GM19099 (cell line): ENCODE measurements at regions not wholly inside any gene's neighbourhood (a gene's known extent, or its start where the extent isn't known, plus 50 kb on each side); places are given as distances from the start of the nearest gene placed in this dataset.

Source experiments
- POLR2A ChIP-seq: IDR thresholded peaks from 3 replicates; pipeline ENCODE4 v1.6.1; 2011; ENCODE audit warnings: low read depth; ENCODE audit not compliant: insufficient read length; ENCODE audit errors: extremely low read depth

- no peak for TF ChIP-seq POLR2A
Measured at GRCh38 chr5:164561933-164562872, 1056.8 kb downstream of the MAT2B start.

- TF ChIP-seq POLR2A, result no peak
Measured at GRCh38 chr5:164563370-164563769, 1058.0 kb downstream of the MAT2B start.

- TF ChIP-seq POLR2A, result no peak
Measured at GRCh38 chr5:164573397-164573796, 1068.0 kb downstream of the MAT2B start.

- no peak for TF ChIP-seq POLR2A
Measured at GRCh38 chr5:164577201-164577600, 1071.8 kb downstream of the MAT2B start.

GRCh38 chr5:164577742-164578141 is 1072.3 kb downstream of the MAT2B start:
- TF ChIP-seq POLR2A, result no peak

- no peak for TF ChIP-seq POLR2A
Measured at GRCh38 chr5:164578401-164578800, 1073.0 kb downstream of the MAT2B start.

- TF ChIP-seq POLR2A, result no peak
Measured at GRCh38 chr5:164578911-164579310, 1073.5 kb downstream of the MAT2B start.

GRCh38 chr5:164580155-164580554 is 1074.7 kb downstream of the MAT2B start:
- TF ChIP-seq POLR2A, result no peak

GRCh38 chr5:164581889-164582288 is 1076.5 kb downstream of the MAT2B start:
- TF ChIP-seq POLR2A, result no peak

GRCh38 chr5:164593982-164594381 is 1088.6 kb downstream of the MAT2B start:
- no peak for TF ChIP-seq POLR2A

- no peak for TF ChIP-seq POLR2A
Measured at GRCh38 chr5:164597293-164597900, 1092.0 kb downstream of the MAT2B start.

- no peak for TF ChIP-seq POLR2A
Measured at GRCh38 chr5:164600274-164600673, 1094.9 kb downstream of the MAT2B start.

GRCh38 chr5:164600929-164601535 is 1095.6 kb downstream of the MAT2B start:
- TF ChIP-seq POLR2A, result no peak

- no peak for TF ChIP-seq POLR2A
Measured at GRCh38 chr5:164608507-164608906, 1103.1 kb downstream of the MAT2B start.

- no peak for TF ChIP-seq POLR2A
Measured at GRCh38 chr5:164610374-164610773, 1105.0 kb downstream of the MAT2B start.

- no peak for TF ChIP-seq POLR2A
Measured at GRCh38 chr5:164614707-164615106, 1109.3 kb downstream of the MAT2B start.
